WTC11 (cell line): ENCODE measurements at regions not wholly inside any gene's neighbourhood (a gene's known extent, or its start where the extent isn't known, plus 50 kb on each side); places are given as distances from the start of the nearest gene placed in this dataset.

ENCODE experiments used
- ATAC-seq: fragments of 200-7000 bp; cut with Tn5 transposase; 2 replicates; pipeline ENCODE4 v1.10.0; 2021; ENCODE audit warnings: mild to moderate bottlenecking, moderate library complexity
- CTCF ChIA-PET: fragments of 300-600 bp; sonication (Branson Sonifier 250); formaldehyde crosslinking; loops from one replicate; lab custom pipeline; 2021; ENCODE audit warnings: antibody characterized with exemption; lab: Charles Lee
- POLR2A ChIA-PET: fragments of 350-600 bp; sonication (Branson Sonifier 250); formaldehyde crosslinking; loops from one replicate; lab custom pipeline; 2021; ENCODE audit warnings: antibody characterized with exemption; lab: Charles Lee
- DNase-seq: peaks from one replicate; pipeline ENCODE4 v3.0.0; 2021; ENCODE audit warnings: low spot score
- H3K27ac Mint-ChIP-seq: 2 replicates; pipeline ENCODE4 v1.8.0; 2021; ENCODE audit warnings: mixed read lengths
- H3K27me3 Mint-ChIP-seq: 2 replicates; pipeline ENCODE4 v1.8.0; 2021; ENCODE audit warnings: low read depth, mild to moderate bottlenecking, moderate library complexity, mixed read lengths
- H3K36me3 Mint-ChIP-seq: 2 replicates; pipeline ENCODE4 v1.8.0; 2021; ENCODE audit warnings: mixed read lengths
- H3K4me1 Mint-ChIP-seq: 2 replicates; pipeline ENCODE4 v1.8.0; 2022; ENCODE audit warnings: mixed read lengths
- H3K4me3 Mint-ChIP-seq: 2 replicates; pipeline ENCODE4 v1.8.0; 2021; ENCODE audit warnings: mild to moderate bottlenecking, moderate library complexity, mixed read lengths
- H3K9me3 Mint-ChIP-seq: 2 replicates; pipeline ENCODE4 v1.8.0; 2021; ENCODE audit warnings: mixed read lengths
- CREM ChIP-seq: sonication (generic); formaldehyde crosslinking; IDR thresholded peaks from 2 replicates; pipeline ENCODE4 v1.8.1; 2022; ENCODE audit warnings: mild to moderate bottlenecking, missing genetic modification reagents, moderate library complexity
- CTCF ChIP-seq: fragments of 200-600 bp; IDR thresholded peaks from 2 replicates; pipeline ENCODE4 v1.8.0; 2022; ENCODE audit warnings: antibody characterized with exemption
- ESRRA ChIP-seq: sonication (generic); formaldehyde crosslinking; IDR thresholded peaks from 2 replicates; pipeline ENCODE4 v1.8.1; 2022; ENCODE audit warnings: mild to moderate bottlenecking, missing genetic modification reagents, borderline replicate concordance
- ETV6 ChIP-seq: sonication (generic); formaldehyde crosslinking; IDR thresholded peaks from 2 replicates; pipeline ENCODE4 v1.8.1; 2022; ENCODE audit warnings: mild to moderate bottlenecking, missing genetic modification reagents
- FOXJ3 ChIP-seq: sonication (generic); formaldehyde crosslinking; IDR thresholded peaks from 2 replicates; pipeline ENCODE4 v1.9.0; 2021; ENCODE audit warnings: missing genetic modification reagents, mild to moderate bottlenecking, borderline replicate concordance
- GABPB1 ChIP-seq: sonication (generic); formaldehyde crosslinking; IDR thresholded peaks from 2 replicates; pipeline ENCODE4 v1.8.1; 2023; ENCODE audit warnings: mild to moderate bottlenecking, missing genetic modification reagents
- GRHL2 ChIP-seq: fragments of 250-450 bp; sonication (Bioruptor Pico); IDR thresholded peaks from 2 replicates; pipeline ENCODE4 v1.8.0; 2022; ENCODE audit warnings: mild to moderate bottlenecking, moderate library complexity; ENCODE audit not compliant: insufficient replicate concordance, severe bottlenecking
- IRF1 ChIP-seq: sonication (generic); formaldehyde crosslinking; IDR thresholded peaks from 2 replicates; pipeline ENCODE4 v1.8.0; 2023; ENCODE audit warnings: missing genetic modification reagents
- JUN ChIP-seq: sonication (generic); formaldehyde crosslinking; IDR thresholded peaks from 2 replicates; pipeline ENCODE4 v1.8.0; 2023; ENCODE audit warnings: mild to moderate bottlenecking, missing genetic modification reagents
- NFATC4 ChIP-seq: fragments of 250-450 bp; sonication (Bioruptor Pico); IDR thresholded peaks from 2 replicates; pipeline ENCODE4 v1.9.0; 2021; ENCODE audit warnings: mild to moderate bottlenecking
- NFE2L1 ChIP-seq: sonication (generic); formaldehyde crosslinking; IDR thresholded peaks from 2 replicates; pipeline ENCODE4 v1.8.1; 2023; ENCODE audit warnings: missing genetic modification reagents
- TEAD1 ChIP-seq: sonication (generic); formaldehyde crosslinking; IDR thresholded peaks from 2 replicates; pipeline ENCODE4 v1.8.0; 2022; ENCODE audit warnings: mild to moderate bottlenecking, missing genetic modification reagents
- ZNF317 ChIP-seq: sonication (generic); formaldehyde crosslinking; IDR thresholded peaks from 2 replicates; pipeline ENCODE4 v1.8.1; 2023; ENCODE audit warnings: low read depth, mild to moderate bottlenecking, moderate library complexity, missing genetic modification reagents, borderline replicate concordance
- ZNF416 ChIP-seq: fragments of 250-450 bp; sonication (Bioruptor Pico); IDR thresholded peaks from 2 replicates; pipeline ENCODE4 v1.9.0; 2021; ENCODE audit warnings: mild to moderate bottlenecking, inconsistent platforms
- TF ChIP-seq, protein P1 (sequence below): fragments of 250-450 bp; sonication (Bioruptor Pico); IDR thresholded peaks from 2 replicates; pipeline ENCODE4 v1.8.0; 2021; ENCODE audit warnings: mild to moderate bottlenecking
- TF ChIP-seq, protein P2 (sequence below): sonication (generic); formaldehyde crosslinking; IDR thresholded peaks from 2 replicates; pipeline ENCODE4 v1.8.1; 2022; ENCODE audit warnings: mild to moderate bottlenecking, missing genetic modification reagents, moderate library complexity, borderline replicate concordance
- TF ChIP-seq, protein P3 (sequence below): fragments of 250-450 bp; sonication (Bioruptor Pico); IDR thresholded peaks from 2 replicates; pipeline ENCODE4 v1.9.0; 2021; ENCODE audit warnings: mild to moderate bottlenecking, borderline replicate concordance
- TF ChIP-seq, protein P4 (sequence below): fragments of 250-450 bp; sonication (Bioruptor Pico); IDR thresholded peaks from 2 replicates; pipeline ENCODE4 v1.9.0; 2021; ENCODE audit warnings: moderate library complexity, mild to moderate bottlenecking, inconsistent platforms, borderline replicate concordance
- TF ChIP-seq, protein P5 (sequence below): sonication (generic); formaldehyde crosslinking; IDR thresholded peaks from 2 replicates; pipeline ENCODE4 v1.8.0; 2022; ENCODE audit warnings: missing genetic modification reagents

DNA sequence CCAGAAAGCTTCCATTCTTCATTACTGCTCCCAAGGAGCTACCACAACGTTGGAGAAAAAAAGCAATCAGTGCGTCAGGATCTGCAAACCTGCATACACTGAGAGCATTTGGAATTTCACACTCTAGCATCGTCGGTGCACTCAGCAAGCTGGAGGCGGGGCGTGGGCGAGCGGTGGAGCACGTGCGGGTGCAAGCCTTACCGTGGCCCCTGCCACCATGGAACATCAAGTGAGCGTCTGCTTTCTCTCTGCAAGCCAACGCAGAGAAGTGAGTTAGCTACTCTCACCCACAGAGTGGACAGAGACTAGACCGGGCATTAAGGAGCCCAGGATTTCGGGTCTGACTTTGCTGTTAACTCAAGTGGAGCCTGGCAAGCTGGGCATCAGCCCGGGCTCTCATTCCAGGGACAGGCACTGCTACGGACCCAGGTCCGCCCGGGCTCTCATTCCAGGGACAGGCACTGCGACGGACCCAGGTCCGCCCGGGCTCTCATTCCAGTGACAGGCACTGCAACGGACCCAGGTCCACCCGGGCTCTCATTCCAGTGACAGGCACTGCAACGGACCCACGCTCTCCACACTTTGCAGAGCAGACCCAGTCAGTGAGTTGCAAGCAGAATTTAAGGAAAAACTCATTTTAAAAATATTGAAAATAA is 124.1 kb upstream of the SPACA7 start:
- Mint-ChIP-seq H3K4me1 (peaks cover 8% of the 10 kb centered on the region), H3K27me3 (no peaks in the 10 kb centered on the region), H3K4me3 (no peak overlapping the region), H3K27ac (no peak overlapping the region), H3K9me3 (no peaks in the 10 kb centered on the region), H3K36me3 (no peaks in the 10 kb centered on the region)
- ATAC-seq (no peak), DNase-seq (no peak)
- TF ChIP-seq CREM (CRISPR knock-in tag) (no peak), ZNF416 (CRISPR knock-in tag) (no peak), NFE2L1 (CRISPR knock-in tag) (no peak), ESRRA (CRISPR knock-in tag) (no peak), CTCF (no peak), TEAD1 (CRISPR knock-in tag) (no peak), FOXJ3 (CRISPR knock-in tag) (no peak), GABPB1 (CRISPR knock-in tag) (no peak), GRHL2 (CRISPR knock-in tag) (no peak), ZNF317 (CRISPR knock-in tag) (no peak), ETV6 (CRISPR knock-in tag) (no peak), NFATC4 (no peak), JUN (CRISPR knock-in tag) (no peak), IRF1 (CRISPR knock-in tag) (no peak)
- TF ChIP-seq, protein P1, sequence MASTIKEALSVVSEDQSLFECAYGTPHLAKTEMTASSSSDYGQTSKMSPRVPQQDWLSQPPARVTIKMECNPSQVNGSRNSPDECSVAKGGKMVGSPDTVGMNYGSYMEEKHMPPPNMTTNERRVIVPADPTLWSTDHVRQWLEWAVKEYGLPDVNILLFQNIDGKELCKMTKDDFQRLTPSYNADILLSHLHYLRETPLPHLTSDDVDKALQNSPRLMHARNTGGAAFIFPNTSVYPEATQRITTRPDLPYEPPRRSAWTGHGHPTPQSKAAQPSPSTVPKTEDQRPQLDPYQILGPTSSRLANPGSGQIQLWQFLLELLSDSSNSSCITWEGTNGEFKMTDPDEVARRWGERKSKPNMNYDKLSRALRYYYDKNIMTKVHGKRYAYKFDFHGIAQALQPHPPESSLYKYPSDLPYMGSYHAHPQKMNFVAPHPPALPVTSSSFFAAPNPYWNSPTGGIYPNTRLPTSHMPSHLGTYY (CRISPR knock-in tag), result no peak
- TF ChIP-seq, protein P2, sequence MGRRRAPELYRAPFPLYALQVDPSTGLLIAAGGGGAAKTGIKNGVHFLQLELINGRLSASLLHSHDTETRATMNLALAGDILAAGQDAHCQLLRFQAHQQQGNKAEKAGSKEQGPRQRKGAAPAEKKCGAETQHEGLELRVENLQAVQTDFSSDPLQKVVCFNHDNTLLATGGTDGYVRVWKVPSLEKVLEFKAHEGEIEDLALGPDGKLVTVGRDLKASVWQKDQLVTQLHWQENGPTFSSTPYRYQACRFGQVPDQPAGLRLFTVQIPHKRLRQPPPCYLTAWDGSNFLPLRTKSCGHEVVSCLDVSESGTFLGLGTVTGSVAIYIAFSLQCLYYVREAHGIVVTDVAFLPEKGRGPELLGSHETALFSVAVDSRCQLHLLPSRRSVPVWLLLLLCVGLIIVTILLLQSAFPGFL (CRISPR knock-in tag), result no peak
- TF ChIP-seq, protein P3, sequence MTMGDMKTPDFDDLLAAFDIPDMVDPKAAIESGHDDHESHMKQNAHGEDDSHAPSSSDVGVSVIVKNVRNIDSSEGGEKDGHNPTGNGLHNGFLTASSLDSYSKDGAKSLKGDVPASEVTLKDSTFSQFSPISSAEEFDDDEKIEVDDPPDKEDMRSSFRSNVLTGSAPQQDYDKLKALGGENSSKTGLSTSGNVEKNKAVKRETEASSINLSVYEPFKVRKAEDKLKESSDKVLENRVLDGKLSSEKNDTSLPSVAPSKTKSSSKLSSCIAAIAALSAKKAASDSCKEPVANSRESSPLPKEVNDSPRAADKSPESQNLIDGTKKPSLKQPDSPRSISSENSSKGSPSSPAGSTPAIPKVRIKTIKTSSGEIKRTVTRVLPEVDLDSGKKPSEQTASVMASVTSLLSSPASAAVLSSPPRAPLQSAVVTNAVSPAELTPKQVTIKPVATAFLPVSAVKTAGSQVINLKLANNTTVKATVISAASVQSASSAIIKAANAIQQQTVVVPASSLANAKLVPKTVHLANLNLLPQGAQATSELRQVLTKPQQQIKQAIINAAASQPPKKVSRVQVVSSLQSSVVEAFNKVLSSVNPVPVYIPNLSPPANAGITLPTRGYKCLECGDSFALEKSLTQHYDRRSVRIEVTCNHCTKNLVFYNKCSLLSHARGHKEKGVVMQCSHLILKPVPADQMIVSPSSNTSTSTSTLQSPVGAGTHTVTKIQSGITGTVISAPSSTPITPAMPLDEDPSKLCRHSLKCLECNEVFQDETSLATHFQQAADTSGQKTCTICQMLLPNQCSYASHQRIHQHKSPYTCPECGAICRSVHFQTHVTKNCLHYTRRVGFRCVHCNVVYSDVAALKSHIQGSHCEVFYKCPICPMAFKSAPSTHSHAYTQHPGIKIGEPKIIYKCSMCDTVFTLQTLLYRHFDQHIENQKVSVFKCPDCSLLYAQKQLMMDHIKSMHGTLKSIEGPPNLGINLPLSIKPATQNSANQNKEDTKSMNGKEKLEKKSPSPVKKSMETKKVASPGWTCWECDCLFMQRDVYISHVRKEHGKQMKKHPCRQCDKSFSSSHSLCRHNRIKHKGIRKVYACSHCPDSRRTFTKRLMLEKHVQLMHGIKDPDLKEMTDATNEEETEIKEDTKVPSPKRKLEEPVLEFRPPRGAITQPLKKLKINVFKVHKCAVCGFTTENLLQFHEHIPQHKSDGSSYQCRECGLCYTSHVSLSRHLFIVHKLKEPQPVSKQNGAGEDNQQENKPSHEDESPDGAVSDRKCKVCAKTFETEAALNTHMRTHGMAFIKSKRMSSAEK (CRISPR knock-in tag), result no peak
- TF ChIP-seq, protein P4, sequence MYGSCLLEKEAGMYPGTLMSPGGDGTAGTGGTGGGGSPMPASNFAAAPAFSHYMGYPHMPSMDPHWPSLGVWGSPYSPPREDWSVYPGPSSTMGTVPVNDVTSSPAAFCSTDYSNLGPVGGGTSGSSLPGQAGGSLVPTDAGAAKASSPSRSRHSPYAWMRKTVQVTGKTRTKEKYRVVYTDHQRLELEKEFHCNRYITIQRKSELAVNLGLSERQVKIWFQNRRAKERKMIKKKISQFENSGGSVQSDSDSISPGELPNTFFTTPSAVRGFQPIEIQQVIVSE, result no peak
- TF ChIP-seq, protein P5, sequence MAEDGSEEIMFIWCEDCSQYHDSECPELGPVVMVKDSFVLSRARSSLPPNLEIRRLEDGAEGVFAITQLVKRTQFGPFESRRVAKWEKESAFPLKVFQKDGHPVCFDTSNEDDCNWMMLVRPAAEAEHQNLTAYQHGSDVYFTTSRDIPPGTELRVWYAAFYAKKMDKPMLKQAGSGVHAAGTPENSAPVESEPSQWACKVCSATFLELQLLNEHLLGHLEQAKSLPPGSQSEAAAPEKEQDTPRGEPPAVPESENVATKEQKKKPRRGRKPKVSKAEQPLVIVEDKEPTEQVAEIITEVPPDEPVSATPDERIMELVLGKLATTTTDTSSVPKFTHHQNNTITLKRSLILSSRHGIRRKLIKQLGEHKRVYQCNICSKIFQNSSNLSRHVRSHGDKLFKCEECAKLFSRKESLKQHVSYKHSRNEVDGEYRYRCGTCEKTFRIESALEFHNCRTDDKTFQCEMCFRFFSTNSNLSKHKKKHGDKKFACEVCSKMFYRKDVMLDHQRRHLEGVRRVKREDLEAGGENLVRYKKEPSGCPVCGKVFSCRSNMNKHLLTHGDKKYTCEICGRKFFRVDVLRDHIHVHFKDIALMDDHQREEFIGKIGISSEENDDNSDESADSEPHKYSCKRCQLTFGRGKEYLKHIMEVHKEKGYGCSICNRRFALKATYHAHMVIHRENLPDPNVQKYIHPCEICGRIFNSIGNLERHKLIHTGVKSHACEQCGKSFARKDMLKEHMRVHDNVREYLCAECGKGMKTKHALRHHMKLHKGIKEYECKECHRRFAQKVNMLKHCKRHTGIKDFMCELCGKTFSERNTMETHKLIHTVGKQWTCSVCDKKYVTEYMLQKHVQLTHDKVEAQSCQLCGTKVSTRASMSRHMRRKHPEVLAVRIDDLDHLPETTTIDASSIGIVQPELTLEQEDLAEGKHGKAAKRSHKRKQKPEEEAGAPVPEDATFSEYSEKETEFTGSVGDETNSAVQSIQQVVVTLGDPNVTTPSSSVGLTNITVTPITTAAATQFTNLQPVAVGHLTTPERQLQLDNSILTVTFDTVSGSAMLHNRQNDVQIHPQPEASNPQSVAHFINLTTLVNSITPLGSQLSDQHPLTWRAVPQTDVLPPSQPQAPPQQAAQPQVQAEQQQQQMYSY (CRISPR knock-in tag), result no peak
- ChIA-PET POLR2A (no interaction called here), CTCF (no interaction called here)
